GM18498 (cell line): ENCODE measurements at regions not wholly inside any gene's neighbourhood (a gene's known extent, or its start where the extent isn't known, plus 50 kb on each side); places are given as distances from the start of the nearest gene placed in this dataset.
"Not testable (repeated sequence)": the region's sequence is repeated elsewhere in the genome, so short reads cannot be mapped to it uniquely, and the experiment has no call there.

Source experiments
- ATAC-seq: cut with Tn5 transposase; IDR thresholded peaks from one replicate; pipeline ENCODE4 v1.9.1; 2021; ENCODE audit warnings: mild to moderate bottlenecking, moderate library complexity; ENCODE audit not compliant: unreplicated experiment

- no peak for ATAC-seq
Measured at GRCh38 chr3:66629150-66629981, 128.5 kb upstream of the LRIG1 start.

GRCh38 chr3:66629982-66630368 lies 129.2 kb upstream of the LRIG1 start:
- ATAC-seq = no peak

- no peak for ATAC-seq
Measured at GRCh38 chr3:66633402-66634381, 132.9 kb upstream of the LRIG1 start.

GRCh38 chr3:66638717-66639116 lies 137.9 kb upstream of the LRIG1 start:
- no peak for ATAC-seq

GRCh38 chr3:66639809-66640356 lies 139.1 kb upstream of the LRIG1 start:
- no peak for ATAC-seq

- ATAC-seq = no peak
Measured at GRCh38 chr3:66642019-66642418, 141.2 kb upstream of the LRIG1 start.

GRCh38 chr3:66642484-66642883 lies 141.7 kb upstream of the LRIG1 start:
- ATAC-seq = no peak

GRCh38 chr3:66644549-66644948 lies 143.7 kb upstream of the LRIG1 start:
- ATAC-seq = no peak

- no peak for ATAC-seq
Measured at GRCh38 chr3:66648975-66649374, 148.2 kb upstream of the LRIG1 start.

GRCh38 chr3:66651520-66651919 lies 150.7 kb upstream of the LRIG1 start:
- not testable (repeated sequence) for ATAC-seq

GRCh38 chr3:66652100-66652499 lies 151.3 kb upstream of the LRIG1 start:
- ATAC-seq = not testable (repeated sequence)

GRCh38 chr3:66655044-66655443 lies 154.2 kb upstream of the LRIG1 start:
- no peak for ATAC-seq

- no peak for ATAC-seq
Measured at GRCh38 chr3:66655671-66656070, 154.8 kb upstream of the LRIG1 start.

- ATAC-seq = no peak
Measured at GRCh38 chr3:66656609-66657008, 155.8 kb upstream of the LRIG1 start.

GRCh38 chr3:66659056-66659455 lies 158.2 kb upstream of the LRIG1 start:
- no peak for ATAC-seq

GRCh38 chr3:66661628-66662027 lies 160.8 kb upstream of the LRIG1 start:
- ATAC-seq = no peak

- ATAC-seq = no peak
Measured at GRCh38 chr3:66662894-66663293, 162.1 kb upstream of the LRIG1 start.

- no peak for ATAC-seq
Measured at GRCh38 chr3:66665021-66665695, 164.3 kb upstream of the LRIG1 start.

- no peak for ATAC-seq
Measured at GRCh38 chr3:66666362-66666761, 165.5 kb upstream of the LRIG1 start.

- no peak for ATAC-seq
Measured at GRCh38 chr3:66667263-66667662, 166.4 kb upstream of the LRIG1 start.

- no peak for ATAC-seq
Measured at GRCh38 chr3:66671291-66671690, 170.5 kb upstream of the LRIG1 start.
